ENCODE measurements at regions not wholly inside any gene's neighbourhood (a gene's known extent, or its start where the extent isn't known, plus 50 kb on each side); places are given as distances from the start of the nearest gene placed in this dataset.

GRCh38 chr5:56493766-56494165, 260.6 kb upstream of the ANKRD55 start:
- no peaks in the 10 kb centered on the region for H3K27me3 ChIP-seq (ENCODE audit: insufficient read depth, low read length)
- H3K4me3 ChIP-seq (ENCODE audit: low read length): no peak overlapping the region
- H3K9me3 ChIP-seq (ENCODE audit: insufficient read depth, low read depth, low read length): no peaks in the 10 kb centered on the region
- no peak overlapping the region for H3K9ac ChIP-seq (ENCODE audit: low read depth, low read length)
- H3K36me3 ChIP-seq (ENCODE audit: insufficient read depth, low read length): no peaks in the 10 kb centered on the region
- no peak overlapping the region for H3K27ac ChIP-seq (ENCODE audit: low read depth, low read length)
- WGBS: 95% methylated on average over 7 of the region's 7 CpGs
- 0 out of 2 replicates have a peak, but pooled peaks cover 4% of the 10 kb centered on the region for H3K4me1 ChIP-seq (ENCODE audit: insufficient read depth, low read length)

- Histone ChIP-seq H3K9ac (ENCODE audit: low read depth, low read length) (no peak overlapping the region), H3K4me3 (ENCODE audit: low read length) (no peak overlapping the region), H3K27ac (ENCODE audit: low read depth, low read length) (no peak overlapping the region), H3K4me1 (ENCODE audit: insufficient read depth, low read length) (0 out of 2 replicates have a peak, but pooled peaks cover 4% of the 10 kb centered on the region), H3K36me3 (ENCODE audit: insufficient read depth, low read length) (no peaks in the 10 kb centered on the region), H3K27me3 (ENCODE audit: insufficient read depth, low read length) (no peaks in the 10 kb centered on the region), H3K9me3 (ENCODE audit: insufficient read depth, low read depth, low read length) (no peaks in the 10 kb centered on the region)
- 92% methylated on average over 5 of the region's 6 CpGs for WGBS
These were observed 260.2 kb upstream of the ANKRD55 start for GRCh38 chr5:56493308-56493707.

- Histone ChIP-seq H3K4me3 (ENCODE audit: low read length) (no peak overlapping the region), H3K27ac (ENCODE audit: low read depth, low read length) (no peak overlapping the region), H3K36me3 (ENCODE audit: insufficient read depth, low read length) (no peaks in the 10 kb centered on the region), H3K27me3 (ENCODE audit: insufficient read depth, low read length) (no peaks in the 10 kb centered on the region), H3K4me1 (ENCODE audit: insufficient read depth, low read length) (0 out of 2 replicates have a peak, but pooled peaks cover 4% of the 10 kb centered on the region), H3K9ac (ENCODE audit: low read depth, low read length) (no peak overlapping the region), H3K9me3 (ENCODE audit: insufficient read depth, low read depth, low read length) (no peaks in the 10 kb centered on the region)
- WGBS: 96% methylated on average over 5 of the region's 5 CpGs
These were observed 259.7 kb upstream of the ANKRD55 start for GRCh38 chr5:56492812-56493211.

GRCh38 chr5:56490971-56491468, 257.9 kb upstream of the ANKRD55 start:
- Histone ChIP-seq H3K4me1 (ENCODE audit: insufficient read depth, low read length) (0 out of 2 replicates have a peak, but pooled peaks cover 4% of the 10 kb centered on the region), H3K27me3 (ENCODE audit: insufficient read depth, low read length) (no peaks in the 10 kb centered on the region), H3K9me3 (ENCODE audit: insufficient read depth, low read depth, low read length) (peaks cover 8% of the 10 kb centered on the region; the same call in 1 of the 2 replicates), H3K36me3 (ENCODE audit: insufficient read depth, low read length) (no peaks in the 10 kb centered on the region), H3K27ac (ENCODE audit: low read depth, low read length) (no peak overlapping the region), H3K9ac (ENCODE audit: low read depth, low read length) (no peak overlapping the region), H3K4me3 (ENCODE audit: low read length) (no peak overlapping the region)
- WGBS: 82% methylated on average over 9 of the region's 9 CpGs

- 76% methylated on average over 3 of the region's 4 CpGs for WGBS
- Histone ChIP-seq H3K27ac (ENCODE audit: low read depth, low read length) (no peak overlapping the region), H3K9ac (ENCODE audit: low read depth, low read length) (no peak overlapping the region), H3K9me3 (ENCODE audit: insufficient read depth, low read depth, low read length) (peaks cover 8% of the 10 kb centered on the region; the same call in 1 of the 2 replicates), H3K4me1 (ENCODE audit: insufficient read depth, low read length) (0 out of 2 replicates have a peak, but pooled peaks cover 4% of the 10 kb centered on the region), H3K36me3 (ENCODE audit: insufficient read depth, low read length) (no peaks in the 10 kb centered on the region), H3K4me3 (ENCODE audit: low read length) (no peak overlapping the region), H3K27me3 (ENCODE audit: insufficient read depth, low read length) (no peaks in the 10 kb centered on the region)
These were observed 256.1 kb upstream of the ANKRD55 start for GRCh38 chr5:56489272-56489671.

GRCh38 chr5:56487528-56488115, 254.5 kb upstream of the ANKRD55 start:
- no peaks in the 10 kb centered on the region for H3K36me3 ChIP-seq (ENCODE audit: insufficient read depth, low read length)
- H3K4me3 ChIP-seq (ENCODE audit: low read length): no peak overlapping the region
- H3K4me1 ChIP-seq (ENCODE audit: insufficient read depth, low read length): no peaks in the 10 kb centered on the region
- peaks cover 8% of the 10 kb centered on the region; the same call in 1 of the 2 replicates for H3K9me3 ChIP-seq (ENCODE audit: insufficient read depth, low read depth, low read length)
- no peak overlapping the region for H3K9ac ChIP-seq (ENCODE audit: low read depth, low read length)
- H3K27me3 ChIP-seq (ENCODE audit: insufficient read depth, low read length): no peaks in the 10 kb centered on the region; the same call in 1 of the 2 replicates
- 87% methylated on average over 25 of the region's 25 CpGs for WGBS
- H3K27ac ChIP-seq (ENCODE audit: low read depth, low read length): no peak overlapping the region

GRCh38 chr5:56482363-56482762, 249.2 kb upstream of the ANKRD55 start:
- Histone ChIP-seq H3K4me3 (ENCODE audit: low read length) (no peak overlapping the region), H3K27ac (ENCODE audit: low read depth, low read length) (no peak overlapping the region), H3K36me3 (ENCODE audit: insufficient read depth, low read length) (no peaks in the 10 kb centered on the region), H3K9ac (ENCODE audit: low read depth, low read length) (no peak overlapping the region), H3K4me1 (ENCODE audit: insufficient read depth, low read length) (0 out of 2 replicates have a peak, but pooled peaks cover 7% of the 10 kb centered on the region), H3K9me3 (ENCODE audit: insufficient read depth, low read depth, low read length) (peaks cover 6% of the 10 kb centered on the region; the same call in 1 of the 2 replicates), H3K27me3 (ENCODE audit: insufficient read depth, low read length) (peaks cover 40% of the 10 kb centered on the region)
- 96% methylated on average over 3 of the region's 3 CpGs for WGBS

- Histone ChIP-seq H3K4me3 (ENCODE audit: low read length) (peak overlapping the region; percentile 67), H3K36me3 (ENCODE audit: insufficient read depth, low read length) (no peaks in the 10 kb centered on the region), H3K9me3 (ENCODE audit: insufficient read depth, low read depth, low read length) (no peaks in the 10 kb centered on the region), H3K27ac (ENCODE audit: low read depth, low read length) (no peak overlapping the region), H3K27me3 (ENCODE audit: insufficient read depth, low read length) (peaks cover 43% of the 10 kb centered on the region), H3K9ac (ENCODE audit: low read depth, low read length) (peak overlapping the region; percentile 22; the same call in 1 of the 2 replicates), H3K4me1 (ENCODE audit: insufficient read depth, low read length) (0 out of 2 replicates have a peak, but pooled peaks cover 7% of the 10 kb centered on the region)
- 20% methylated on average over 26 of the region's 26 CpGs for WGBS
These were observed 248.6 kb upstream of the ANKRD55 start for GRCh38 chr5:56481428-56482357.

GRCh38 chr5:56480705-56481427, 247.7 kb upstream of the ANKRD55 start:
- H3K4me3 ChIP-seq (ENCODE audit: low read length): peak overlapping the region; percentile 67
- peak overlapping the region; percentile 33; the same call in 1 of the 2 replicates for H3K9ac ChIP-seq (ENCODE audit: low read depth, low read length)
- H3K27ac ChIP-seq (ENCODE audit: low read depth, low read length): no peak overlapping the region
- H3K36me3 ChIP-seq (ENCODE audit: insufficient read depth, low read length): no peaks in the 10 kb centered on the region
- 1% methylated on average over 57 of the region's 62 CpGs for WGBS
- H3K4me1 ChIP-seq (ENCODE audit: insufficient read depth, low read length): 0 out of 2 replicates have a peak, but pooled peaks cover 7% of the 10 kb centered on the region
- H3K27me3 ChIP-seq (ENCODE audit: insufficient read depth, low read length): peaks cover 43% of the 10 kb centered on the region
- no peaks in the 10 kb centered on the region for H3K9me3 ChIP-seq (ENCODE audit: insufficient read depth, low read depth, low read length)

- H3K4me3 ChIP-seq (ENCODE audit: low read length): peak overlapping the region; percentile 67
- H3K9me3 ChIP-seq (ENCODE audit: insufficient read depth, low read depth, low read length): no peaks in the 10 kb centered on the region
- no peaks in the 10 kb centered on the region for H3K36me3 ChIP-seq (ENCODE audit: insufficient read depth, low read length)
- peak overlapping the region; percentile 33; the same call in 1 of the 2 replicates for H3K9ac ChIP-seq (ENCODE audit: low read depth, low read length)
- H3K4me1 ChIP-seq (ENCODE audit: insufficient read depth, low read length): 0 out of 2 replicates have a peak, but pooled peaks cover 7% of the 10 kb centered on the region
- peaks cover 43% of the 10 kb centered on the region for H3K27me3 ChIP-seq (ENCODE audit: insufficient read depth, low read length)
- 21% methylated on average over 15 of the region's 15 CpGs for WGBS
- no peak overlapping the region for H3K27ac ChIP-seq (ENCODE audit: low read depth, low read length)
These were observed 247.1 kb upstream of the ANKRD55 start for GRCh38 chr5:56480078-56480704.

Measured in HUES64 (cell line).